ENCODE measurements at regions not wholly inside any gene's neighbourhood (a gene's known extent, or its start where the extent isn't known, plus 50 kb on each side); places are given as distances from the start of the nearest gene placed in this dataset.
"Not testable (repeated sequence)": the region's sequence is repeated elsewhere in the genome, so short reads cannot be mapped to it uniquely, and the experiment has no call there.

GRCh38 chr11:134955970-134956369 lies 543.9 kb upstream of the B3GAT1 start:
- not testable (repeated sequence) for TF ChIP-seq CTCF (conservative IDR thresholded peaks at IDR 0.05 in 1 of 2, IDR thresholded peaks at IDR 0.05 in 1 of 2; ENCODE audit: low read depth in 1 of 2, low read length in 2 of 2); EZH2 (IDR thresholded peaks at IDR 0.05; ENCODE audit: low read length, missing control alignments)
